OCI-LY1 (cell line): ENCODE measurements at regions not wholly inside any gene's neighbourhood (a gene's known extent, or its start where the extent isn't known, plus 50 kb on each side); places are given as distances from the start of the nearest gene placed in this dataset.

ENCODE experiments used
- H2AFZ ChIP-seq: fragments of 200-600 bp; sonication (generic), shearing (Covaris generic); 2 replicates; pipeline ENCODE4 v1.6.0; 2014; ENCODE audit warnings: antibody characterized with exemption, mild to moderate bottlenecking, low read length
- H3F3A ChIP-seq: fragments of 200-600 bp; sonication (generic), shearing (Covaris generic); 2 replicates; pipeline ENCODE4 v1.6.0; 2014; ENCODE audit warnings: mild to moderate bottlenecking, antibody characterized with exemption, low read length, moderate library complexity; ENCODE audit not compliant: insufficient read depth
- H3K27ac ChIP-seq: fragments of 200-600 bp; sonication (generic); 2 replicates; pipeline ENCODE4 v1.5.1; 2014; ENCODE audit warnings: low read length, mixed run types, mild to moderate bottlenecking, low read depth; ENCODE audit not compliant: poor library complexity, severe bottlenecking
- H3K27me3 ChIP-seq: fragments of 200-600 bp; sonication (generic); 2 replicates; pipeline ENCODE4 v1.6.0; 2014; ENCODE audit warnings: antibody characterized with exemption, mild to moderate bottlenecking, low read length, moderate library complexity; ENCODE audit not compliant: insufficient read depth
- H3K36me3 ChIP-seq: fragments of 200-600 bp; sonication (generic); 2 replicates; pipeline ENCODE4 v1.6.1; 2014; ENCODE audit warnings: mild to moderate bottlenecking, antibody characterized with exemption, low read length, moderate library complexity, mixed read lengths; ENCODE audit not compliant: insufficient read depth
- H3K4me1 ChIP-seq: fragments of 200-600 bp; sonication (generic); 2 replicates; pipeline ENCODE4 v1.5.1; 2014; ENCODE audit warnings: mild to moderate bottlenecking, low read length, moderate library complexity; ENCODE audit not compliant: insufficient read depth, severe bottlenecking
- H3K4me2 ChIP-seq: fragments of 200-600 bp; sonication (generic), shearing (Covaris generic); 2 replicates; pipeline ENCODE4 v1.6.1; 2014; ENCODE audit warnings: low read length
- H3K4me3 ChIP-seq: fragments of 200-600 bp; sonication (generic); 2 replicates; pipeline ENCODE4 v1.5.1; 2014; ENCODE audit warnings: low read length, low read depth, mild to moderate bottlenecking, mixed read lengths; ENCODE audit not compliant: poor library complexity, severe bottlenecking
- H3K79me2 ChIP-seq: fragments of 200-600 bp; shearing (Covaris generic); 2 replicates; pipeline ENCODE4 v1.6.1; 2016; ENCODE audit warnings: mixed run types, low read length, mixed read lengths; ENCODE audit not compliant: insufficient read depth
- H3K9ac ChIP-seq: fragments of 200-600 bp; sonication (generic), shearing (Covaris generic); 2 replicates; pipeline ENCODE4 v1.6.1; 2014; ENCODE audit warnings: mild to moderate bottlenecking, low read length, mixed read lengths
- H3K9me2 ChIP-seq: fragments of 200-600 bp; sonication (generic), shearing (Covaris generic); 2 replicates; pipeline ENCODE4 v1.6.1; 2014; ENCODE audit warnings: low read depth, mild to moderate bottlenecking, low read length, mixed read lengths
- H3K9me3 ChIP-seq: fragments of 200-600 bp; shearing (Covaris generic); 2 replicates; pipeline ENCODE4 v1.6.1; 2014; ENCODE audit warnings: low read length, mixed read lengths
- H4K20me1 ChIP-seq: fragments of 200-600 bp; sonication (generic), shearing (Covaris generic); 2 replicates; pipeline ENCODE4 v1.6.0; 2016; ENCODE audit warnings: mild to moderate bottlenecking, low read length; ENCODE audit not compliant: insufficient read depth
- EZH2 ChIP-seq: fragments of 200-600 bp; sonication (generic), shearing (Covaris generic); IDR thresholded peaks from 2 replicates; pipeline ENCODE4 v1.8.0; 2017; ENCODE audit warnings: borderline replicate concordance, mixed run types, mild to moderate bottlenecking, antibody characterized with exemption, low read length, moderate library complexity, mixed read lengths
- TF ChIP-seq, protein P1 (sequence below): fragments of 200-600 bp; sonication (generic), shearing (Covaris generic); IDR thresholded peaks from 2 replicates; pipeline ENCODE4 v1.5.1; 2017; ENCODE audit warnings: mild to moderate bottlenecking, antibody characterized with exemption, low read length, moderate library complexity, mixed read lengths

DNA sequence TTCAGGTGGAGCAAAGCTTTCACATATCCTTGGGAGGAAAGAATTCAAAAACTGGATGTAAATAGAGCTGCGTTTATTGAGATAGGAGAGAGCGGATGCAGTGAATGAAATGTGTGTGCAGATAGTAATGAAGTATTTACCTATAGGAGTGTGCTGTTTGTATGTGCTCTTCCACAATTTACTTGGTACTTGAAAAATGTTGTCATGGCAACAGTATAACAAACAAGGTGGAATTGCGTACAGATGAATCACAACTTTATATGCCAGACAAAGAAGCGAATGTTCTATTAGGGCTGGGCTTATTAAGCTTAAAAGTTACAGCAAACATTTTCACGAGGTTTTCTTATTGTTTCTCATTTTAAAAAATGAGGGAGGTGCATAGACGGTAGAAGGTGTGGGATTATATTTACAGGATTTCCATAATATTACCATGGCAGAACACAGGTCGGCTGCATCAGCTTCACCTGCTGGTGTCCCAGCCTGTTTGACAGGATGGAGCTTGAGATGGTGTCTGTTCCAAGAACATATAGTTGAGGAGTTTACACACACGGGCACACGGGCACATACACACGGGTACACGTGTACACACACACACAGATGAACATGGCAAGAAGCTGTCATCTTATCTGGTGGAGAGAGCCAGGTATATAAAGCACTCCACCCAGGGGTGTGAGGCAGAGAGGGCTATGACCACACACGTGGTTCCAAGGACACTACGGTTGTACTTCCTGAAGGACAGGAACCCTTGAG is 155.7 kb downstream of the RMI1 start:
- no peak overlapping the region for H3K4me2 ChIP-seq
- H3K9me3 ChIP-seq = no peaks in the 10 kb centered on the region
- TF ChIP-seq EZH2 = no peak
- TF ChIP-seq, protein P1, sequence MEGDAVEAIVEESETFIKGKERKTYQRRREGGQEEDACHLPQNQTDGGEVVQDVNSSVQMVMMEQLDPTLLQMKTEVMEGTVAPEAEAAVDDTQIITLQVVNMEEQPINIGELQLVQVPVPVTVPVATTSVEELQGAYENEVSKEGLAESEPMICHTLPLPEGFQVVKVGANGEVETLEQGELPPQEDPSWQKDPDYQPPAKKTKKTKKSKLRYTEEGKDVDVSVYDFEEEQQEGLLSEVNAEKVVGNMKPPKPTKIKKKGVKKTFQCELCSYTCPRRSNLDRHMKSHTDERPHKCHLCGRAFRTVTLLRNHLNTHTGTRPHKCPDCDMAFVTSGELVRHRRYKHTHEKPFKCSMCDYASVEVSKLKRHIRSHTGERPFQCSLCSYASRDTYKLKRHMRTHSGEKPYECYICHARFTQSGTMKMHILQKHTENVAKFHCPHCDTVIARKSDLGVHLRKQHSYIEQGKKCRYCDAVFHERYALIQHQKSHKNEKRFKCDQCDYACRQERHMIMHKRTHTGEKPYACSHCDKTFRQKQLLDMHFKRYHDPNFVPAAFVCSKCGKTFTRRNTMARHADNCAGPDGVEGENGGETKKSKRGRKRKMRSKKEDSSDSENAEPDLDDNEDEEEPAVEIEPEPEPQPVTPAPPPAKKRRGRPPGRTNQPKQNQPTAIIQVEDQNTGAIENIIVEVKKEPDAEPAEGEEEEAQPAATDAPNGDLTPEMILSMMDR = no peak
- no peak overlapping the region for H3K4me3 ChIP-seq
- H3K79me2 ChIP-seq = no peaks in the 10 kb centered on the region
- H3F3A ChIP-seq = no peaks in the 10 kb centered on the region
- no peak overlapping the region for H3K9ac ChIP-seq
- H3K4me1 ChIP-seq = no peaks in the 10 kb centered on the region
- H4K20me1 ChIP-seq = no peaks in the 10 kb centered on the region
- H3K9me2 ChIP-seq = no peaks in the 10 kb centered on the region
- no peaks in the 10 kb centered on the region for H3K36me3 ChIP-seq
- H2AFZ ChIP-seq = no peak overlapping the region
- H3K27ac ChIP-seq = no peak overlapping the region
- no peaks in the 10 kb centered on the region for H3K27me3 ChIP-seq

DNA sequence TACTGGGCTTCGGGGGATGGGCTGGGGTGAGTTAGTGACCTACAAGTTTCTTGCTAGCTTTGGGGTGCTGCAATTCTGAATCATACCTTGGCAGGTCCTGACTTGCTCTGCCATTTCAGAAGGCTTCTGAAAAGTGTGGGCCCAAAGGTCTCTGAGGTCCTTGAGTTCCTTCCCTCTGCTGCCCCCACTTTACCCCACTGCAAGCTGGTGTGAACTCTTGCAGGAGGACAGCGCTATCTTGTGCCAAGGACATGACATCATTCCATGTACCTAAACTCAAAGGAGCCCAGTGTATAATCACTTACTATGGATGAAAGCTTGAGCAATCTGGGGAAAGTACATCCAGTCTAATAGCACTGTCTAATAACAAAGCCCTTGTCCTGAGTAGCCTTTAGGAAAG is 157.4 kb downstream of the RMI1 start:
- H3K9me3 ChIP-seq = no peaks in the 10 kb centered on the region
- no peaks in the 10 kb centered on the region for H3K4me1 ChIP-seq
- H3K36me3 ChIP-seq = no peaks in the 10 kb centered on the region
- H4K20me1 ChIP-seq = no peaks in the 10 kb centered on the region
- no peak overlapping the region for H3K27ac ChIP-seq
- no peak overlapping the region for H3K4me3 ChIP-seq
- no peaks in the 10 kb centered on the region for H3F3A ChIP-seq
- no peaks in the 10 kb centered on the region for H3K27me3 ChIP-seq
- H3K9ac ChIP-seq = no peak overlapping the region
- no peak overlapping the region for H2AFZ ChIP-seq
- H3K4me2 ChIP-seq = no peak overlapping the region
- no peaks in the 10 kb centered on the region for H3K9me2 ChIP-seq
- no peaks in the 10 kb centered on the region for H3K79me2 ChIP-seq
- no peak for TF ChIP-seq EZH2
- TF ChIP-seq, protein P1 = peak; percentile 13; the same call in 1 of the 2 replicates

DNA sequence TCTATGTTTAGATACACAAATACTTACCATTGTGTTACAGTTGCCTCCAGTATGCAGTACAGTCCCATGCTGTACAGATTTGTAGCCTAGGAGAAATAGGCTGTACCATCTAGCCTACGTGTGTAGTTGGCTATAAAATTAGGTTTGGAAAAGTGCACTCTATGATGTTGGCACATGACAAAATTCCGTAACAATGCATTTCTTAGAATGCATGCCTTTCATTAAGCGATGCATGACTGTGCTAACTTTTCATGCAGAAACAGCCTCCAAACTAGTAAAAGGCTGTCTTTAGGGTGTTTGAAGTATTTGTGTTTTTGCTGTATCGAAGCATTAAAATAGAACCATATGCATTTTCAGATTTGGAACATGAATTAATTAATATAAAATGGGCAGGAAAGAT is 157.9 kb downstream of the RMI1 start:
- H3K79me2 ChIP-seq = no peaks in the 10 kb centered on the region
- no peak overlapping the region for H2AFZ ChIP-seq
- H4K20me1 ChIP-seq = no peaks in the 10 kb centered on the region
- no peak for TF ChIP-seq EZH2
- TF ChIP-seq, protein P1 = no peak
- H3K27me3 ChIP-seq = no peaks in the 10 kb centered on the region
- H3F3A ChIP-seq = no peaks in the 10 kb centered on the region
- H3K4me2 ChIP-seq = no peak overlapping the region
- H3K9me3 ChIP-seq = no peaks in the 10 kb centered on the region
- no peak overlapping the region for H3K27ac ChIP-seq
- H3K36me3 ChIP-seq = no peaks in the 10 kb centered on the region
- H3K9ac ChIP-seq = no peak overlapping the region
- no peaks in the 10 kb centered on the region for H3K9me2 ChIP-seq
- H3K4me1 ChIP-seq = no peaks in the 10 kb centered on the region
- H3K4me3 ChIP-seq = no peak overlapping the region
